Left lobe of liver (tissue), 2 donors: ENCODE measurements at regions not wholly inside any gene's neighbourhood (a gene's known extent, or its start where the extent isn't known, plus 50 kb on each side); places are given as distances from the start of the nearest gene placed in this dataset.
A peak's percentile ranks its signal among the peaks of the same experiment; 100 is the strongest.

Experiments used
- ATAC-seq: fragments of 200-7000 bp; cut with Tn5 transposase; one replicate; pipeline ENCODE4 v1.9.1; 2020; ENCODE audit warnings: mild to moderate bottlenecking, moderate library complexity
- DNase-seq: peaks from one replicate; pipeline ENCODE4 v3.0.0-alpha.2; 2020; ENCODE audit warnings: low spot score
- donor health status: DM: no; HTN: no; CAD: no; lungs with moderate emphysema.
- donor health status: DM: no; HTN: yes; CAD: no.

DNA sequence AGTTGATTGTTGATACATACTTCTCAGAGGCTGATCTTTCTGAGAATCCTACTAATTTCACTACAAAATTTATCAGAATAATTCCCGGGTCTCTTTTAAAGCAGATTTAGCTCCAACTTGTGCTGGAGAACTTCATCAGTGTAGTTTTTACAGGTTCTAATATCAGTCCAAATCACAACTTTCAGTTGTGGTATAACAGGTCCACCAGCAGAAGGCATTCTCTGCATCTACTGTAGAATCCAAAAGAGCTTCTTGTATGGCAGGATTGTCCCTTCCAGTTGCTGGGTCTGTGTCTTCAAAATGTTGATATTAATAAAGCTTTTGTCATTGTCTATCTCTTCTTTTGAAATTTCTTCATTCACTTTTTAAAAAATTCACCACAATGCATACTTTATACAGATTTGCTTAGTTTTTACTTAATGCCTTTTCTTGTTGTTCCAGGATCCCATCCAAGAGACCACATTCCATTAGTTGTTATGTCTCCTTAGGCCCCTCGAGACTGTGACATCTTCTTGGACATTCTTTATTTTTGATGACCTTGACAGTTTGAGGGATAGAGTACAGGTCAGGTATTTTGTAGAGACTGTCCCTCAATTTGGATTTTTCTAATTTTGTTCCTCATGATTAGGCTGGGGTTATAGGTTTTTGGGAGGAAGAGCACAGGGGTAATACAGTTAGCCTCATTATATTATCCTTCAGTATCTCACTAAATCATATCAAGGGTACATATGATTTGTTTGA, 490.5 kb upstream of the MEX3C start:
- ATAC-seq (peak; percentile 37), DNase-seq (no peak)

DNA sequence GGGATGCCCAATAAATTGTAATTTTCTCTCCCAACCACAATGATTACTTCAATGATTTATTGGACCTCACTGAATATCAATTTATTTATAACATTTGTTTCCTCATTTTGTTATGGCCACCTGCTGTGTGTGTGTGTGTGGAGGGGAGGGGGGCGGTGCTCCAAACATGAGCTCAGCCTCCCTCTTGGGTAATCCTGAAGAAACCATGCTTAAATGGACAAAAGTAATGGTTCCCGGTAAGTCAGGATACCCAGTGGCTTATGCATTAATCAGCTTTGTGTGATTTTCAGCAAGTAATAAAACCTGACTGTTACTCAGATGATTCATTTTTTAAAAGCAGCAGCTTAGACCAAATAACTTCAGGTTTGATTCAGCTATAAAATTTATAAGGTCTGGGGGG, 495.1 kb upstream of the MEX3C start:
- DNase-seq: no peak
- no peak for ATAC-seq

DNA sequence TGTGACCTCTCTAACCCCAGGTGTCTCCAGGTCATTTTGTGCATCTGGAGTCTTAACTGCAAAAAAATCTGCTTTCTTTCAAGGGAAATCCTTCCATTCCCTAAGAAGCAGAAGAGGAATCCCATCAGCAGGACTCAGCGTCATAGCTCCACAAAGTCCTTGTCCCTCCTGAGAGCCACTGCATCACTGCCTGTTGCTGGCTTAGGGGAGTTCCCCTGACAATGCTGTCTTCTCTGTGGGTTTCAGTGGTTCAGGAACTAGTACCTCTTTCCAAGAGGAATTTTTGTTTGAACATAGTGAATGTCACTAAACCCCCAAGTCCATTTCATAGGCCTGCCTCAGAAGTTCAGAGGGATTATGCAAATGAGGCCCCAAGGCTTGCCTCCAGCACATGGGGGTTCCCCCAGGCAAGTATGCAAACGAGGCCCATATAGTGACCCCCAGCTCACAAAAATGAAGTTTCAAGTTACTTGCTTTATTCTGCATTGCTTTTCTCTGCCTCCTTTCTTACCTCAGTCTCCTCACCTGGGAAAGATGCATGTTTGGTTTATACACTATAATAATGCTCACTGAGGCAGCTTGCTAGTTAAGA, 513.9 kb upstream of the MEX3C start:
- DNase-seq (no peak), ATAC-seq (no peak)

DNA sequence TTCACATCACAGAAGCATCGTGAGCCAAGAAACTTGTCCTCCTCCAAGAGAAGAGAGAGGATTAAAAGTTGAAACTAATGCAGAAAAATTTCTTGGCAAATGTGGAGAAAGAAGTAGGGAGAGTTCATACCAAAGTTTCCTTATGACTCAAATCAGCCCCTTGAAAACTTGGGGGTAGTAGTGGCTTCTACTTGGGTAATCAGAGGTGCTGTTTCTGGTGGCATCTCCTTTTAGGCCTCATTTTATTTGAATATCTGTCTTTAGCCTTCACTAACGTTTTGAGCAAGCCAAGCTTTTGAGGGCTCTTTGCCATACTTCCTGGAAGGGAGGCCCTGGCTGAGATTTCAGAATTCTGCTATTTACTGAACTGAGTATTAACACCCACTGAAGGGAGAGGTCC, 515.3 kb upstream of the MEX3C start:
- ATAC-seq (no peak), DNase-seq (no peak)

DNA sequence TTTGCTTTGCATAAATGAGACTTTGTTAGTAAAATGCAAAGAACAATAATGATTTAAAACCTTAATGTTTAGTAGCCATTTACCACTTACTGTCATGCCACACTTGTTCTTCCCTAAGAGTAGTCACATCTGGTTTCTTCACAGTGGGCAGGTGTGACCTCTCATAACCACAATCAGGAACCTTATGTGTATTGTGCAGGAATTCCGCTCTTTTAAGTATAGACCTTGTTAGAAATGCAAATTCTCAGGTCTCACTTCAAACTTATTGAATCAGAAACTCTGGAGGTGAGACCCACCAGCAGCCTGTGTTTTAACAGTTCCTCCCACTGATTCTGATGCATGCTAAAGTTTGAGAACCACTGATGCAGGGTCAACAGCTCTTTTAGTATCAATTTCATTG, 518.8 kb upstream of the MEX3C start:
- ATAC-seq (no peak), DNase-seq (no peak)

DNA sequence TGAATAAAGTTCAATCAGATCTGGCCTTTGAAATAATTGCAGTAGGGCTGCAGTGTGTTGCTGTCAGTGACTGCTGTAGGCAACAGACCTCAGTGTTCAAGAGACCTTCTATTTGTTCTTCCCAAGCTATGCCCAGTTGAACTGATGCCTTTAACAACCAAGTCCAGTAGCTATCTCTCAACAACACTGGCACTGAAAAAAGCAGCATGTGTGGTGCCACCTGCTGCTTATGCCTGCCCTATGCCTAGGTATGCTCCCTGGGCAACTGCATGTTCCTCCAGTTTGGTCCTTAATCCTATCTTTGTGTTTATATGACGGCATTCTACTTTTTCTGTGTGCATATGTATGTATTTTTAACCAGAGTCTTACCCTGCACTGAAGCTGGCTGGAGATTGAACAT, 523.9 kb upstream of the MEX3C start:
- DNase-seq (no peak), ATAC-seq (no peak)

DNA sequence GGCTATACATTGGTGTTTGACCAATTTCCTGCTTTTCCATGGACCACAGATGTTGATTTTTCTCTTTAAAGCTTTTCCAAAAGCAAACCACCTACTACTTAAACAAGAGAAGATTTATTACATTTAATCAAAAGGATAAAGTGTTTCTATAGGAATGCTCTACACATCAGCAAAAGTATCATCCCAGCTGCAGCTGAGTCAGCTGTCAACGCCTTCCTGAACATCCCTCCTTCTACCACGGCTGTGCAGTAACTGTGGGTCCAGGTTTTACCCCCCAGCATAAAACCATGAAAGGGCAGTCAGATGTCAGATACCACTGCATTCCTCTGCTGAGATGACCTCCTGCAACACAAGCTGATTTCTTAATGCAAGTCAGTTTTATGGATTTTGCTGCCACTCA, 524.5 kb upstream of the MEX3C start:
- no peak for ATAC-seq
- no peak for DNase-seq

DNA sequence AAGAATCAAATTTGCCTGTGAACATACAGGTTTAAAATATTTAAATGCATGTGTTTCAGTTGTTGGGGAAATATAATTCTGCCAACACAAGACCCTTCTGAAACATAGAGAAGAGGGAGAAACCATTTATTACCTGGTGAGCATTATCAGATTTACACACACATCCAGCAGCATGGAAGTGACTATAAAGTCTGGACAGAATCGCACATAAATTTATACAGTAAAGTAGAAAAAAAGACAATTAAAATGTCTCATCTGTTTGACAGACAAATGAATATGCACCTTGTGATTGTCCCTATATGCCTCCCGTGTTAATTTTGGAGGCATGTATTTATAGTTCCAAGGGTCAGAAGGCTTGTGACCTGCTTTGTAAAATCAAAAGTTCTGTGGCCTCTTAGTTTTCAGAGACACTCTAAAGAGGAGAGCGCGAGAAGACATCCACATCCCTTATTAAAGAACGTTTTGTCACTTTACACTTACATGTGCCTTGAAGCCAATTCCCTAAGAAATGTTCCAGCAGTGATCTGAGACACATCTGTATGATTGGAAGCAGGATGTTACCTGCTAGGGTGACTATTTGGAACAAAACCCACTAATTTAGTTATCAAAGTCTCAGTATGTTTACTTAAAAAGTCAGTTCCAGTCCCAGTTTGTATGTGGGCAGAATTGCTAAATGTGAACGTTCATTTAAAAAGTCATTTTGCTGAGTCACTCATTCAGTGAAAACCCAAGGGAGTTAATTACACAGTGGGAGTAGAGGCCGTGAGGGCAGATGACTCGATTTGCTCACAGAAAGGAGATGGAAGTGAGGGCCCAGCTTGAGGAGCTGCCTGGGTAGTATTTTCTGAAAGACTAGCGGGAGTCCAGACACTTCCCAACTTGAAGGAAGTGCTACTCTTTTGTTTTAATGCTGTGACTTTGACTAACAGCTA, 527.6 kb upstream of the MEX3C start:
- DNase-seq (no peak), ATAC-seq (peak; percentile 83)

DNA sequence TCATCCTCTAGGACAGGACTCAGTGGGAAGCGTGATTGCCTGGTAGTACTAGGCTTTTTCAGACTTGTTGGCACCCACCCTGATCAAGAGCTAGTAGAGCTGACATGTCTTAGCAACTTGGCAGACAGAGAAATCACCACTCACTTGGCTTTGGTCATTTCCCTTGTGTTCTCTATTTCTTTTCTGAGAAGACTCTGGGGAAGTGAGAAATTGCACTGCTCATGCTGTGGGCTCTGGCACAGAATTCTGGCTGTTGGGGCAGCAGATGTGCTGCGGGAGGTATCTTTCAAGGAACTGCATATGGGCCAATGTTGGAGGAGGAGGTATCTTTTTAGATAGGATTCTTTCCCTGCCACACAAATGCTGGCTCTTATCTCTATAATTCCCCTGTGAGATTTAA, 529.1 kb upstream of the MEX3C start:
- no peak for ATAC-seq
- no peak for DNase-seq

DNA sequence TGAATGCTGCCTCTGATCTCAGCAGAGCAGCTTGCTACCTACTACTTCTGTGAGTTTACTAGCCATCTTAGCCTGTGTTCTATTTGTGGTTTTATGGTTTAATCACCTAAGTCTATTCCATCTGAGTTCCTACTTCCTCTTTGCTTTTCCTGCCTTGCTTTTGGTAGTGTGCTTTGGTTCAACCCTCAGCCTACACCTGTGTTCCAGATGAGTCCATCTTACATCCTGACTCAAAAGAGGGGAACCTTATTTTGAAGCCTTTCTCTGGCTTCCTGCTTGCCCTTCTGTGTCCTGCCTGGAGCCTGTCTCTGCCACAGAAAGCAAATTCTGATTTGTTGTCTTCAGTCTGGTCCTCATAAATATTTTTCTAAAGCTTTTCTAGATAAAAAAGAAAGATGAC, 530.3 kb upstream of the MEX3C start:
- ATAC-seq (no peak), DNase-seq (no peak)

DNA sequence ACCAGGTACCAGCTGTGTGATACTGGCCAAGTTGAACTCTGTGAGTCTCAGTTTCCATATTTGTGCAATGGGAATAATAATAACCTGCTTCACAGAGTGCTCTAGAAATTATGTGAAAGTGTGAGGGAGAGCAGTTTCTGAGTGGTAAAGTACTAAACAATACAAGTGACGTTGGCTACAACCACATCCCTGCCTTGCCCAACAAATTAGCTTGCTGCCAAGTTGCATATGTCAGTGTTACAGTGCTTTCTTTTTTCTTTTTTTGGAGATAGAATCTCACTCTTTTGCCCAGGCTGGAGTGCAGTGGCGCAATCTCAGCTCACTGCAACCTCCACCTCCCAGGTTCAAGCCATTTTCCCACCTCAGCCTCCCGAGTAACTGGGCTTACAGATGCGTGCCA, 533.6 kb upstream of the MEX3C start:
- no peak for DNase-seq
- ATAC-seq: no peak

DNA sequence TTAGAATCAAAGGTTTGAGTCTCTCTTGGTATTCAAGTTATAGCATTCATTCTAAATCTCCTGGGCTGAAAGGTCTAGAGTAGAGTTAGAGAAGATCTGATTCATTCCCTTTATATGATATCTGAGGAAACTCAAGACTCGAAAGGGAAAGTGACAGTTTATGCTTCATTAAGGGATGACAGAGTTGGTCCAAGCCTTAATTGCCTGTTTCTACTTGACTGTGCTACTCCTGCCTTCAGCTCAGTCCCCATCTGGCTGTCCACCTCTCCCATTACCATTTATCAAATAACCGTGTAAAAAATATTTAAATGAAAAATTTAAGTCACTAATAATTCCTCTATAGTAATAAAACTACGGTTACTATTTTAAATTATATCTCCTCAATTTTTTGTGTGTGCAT, 537.1 kb upstream of the MEX3C start:
- no peak for DNase-seq
- ATAC-seq: no peak

DNA sequence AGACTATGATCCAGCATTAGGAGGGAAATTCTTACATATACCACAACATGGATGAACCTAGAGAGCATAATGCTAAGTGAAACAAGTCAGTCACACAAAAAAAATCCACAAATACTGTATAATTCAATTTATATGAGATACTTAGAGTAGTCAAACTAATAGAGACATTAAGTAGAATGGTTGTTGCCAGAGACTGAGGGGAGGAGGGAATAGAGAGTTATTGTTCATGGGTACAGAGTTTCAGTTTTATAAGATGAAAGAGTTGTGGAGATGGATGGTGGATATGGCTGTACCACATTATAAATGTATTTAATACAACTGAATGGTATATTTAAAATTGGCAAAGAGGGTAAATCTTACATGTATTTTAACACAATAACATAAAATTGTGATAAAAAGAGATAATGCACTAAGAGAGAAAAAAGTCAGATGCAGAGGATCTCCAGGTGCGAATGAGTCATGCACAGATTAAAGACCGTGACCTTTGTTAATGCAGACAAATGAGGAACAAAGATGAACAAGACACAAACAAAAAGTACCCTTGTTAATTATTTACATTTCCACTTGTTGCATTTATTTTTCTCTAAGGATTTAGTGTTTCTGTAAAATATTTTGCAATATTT, 541.7 kb upstream of the MEX3C start:
- DNase-seq: no peak
- ATAC-seq: no peak

DNA sequence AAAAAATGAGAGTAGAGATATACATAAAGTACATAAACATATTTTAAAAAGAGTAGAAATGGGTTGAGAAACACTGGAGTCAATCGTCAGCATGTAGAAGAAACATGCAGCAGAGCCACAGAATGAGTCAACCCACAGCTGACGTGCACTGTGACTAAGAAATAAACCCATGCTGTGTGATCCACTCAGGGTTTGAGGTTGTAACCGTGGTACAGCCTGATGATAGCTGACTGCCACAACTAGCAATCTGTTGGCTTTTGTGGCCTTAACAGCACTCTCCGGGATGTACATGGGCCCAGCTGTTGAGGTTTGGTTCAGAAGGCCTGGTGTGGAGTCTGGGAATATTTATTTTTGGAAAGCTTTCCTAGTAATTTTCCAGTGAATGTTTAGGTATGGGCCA, 554.4 kb upstream of the MEX3C start:
- DNase-seq (no peak), ATAC-seq (no peak)

DNA sequence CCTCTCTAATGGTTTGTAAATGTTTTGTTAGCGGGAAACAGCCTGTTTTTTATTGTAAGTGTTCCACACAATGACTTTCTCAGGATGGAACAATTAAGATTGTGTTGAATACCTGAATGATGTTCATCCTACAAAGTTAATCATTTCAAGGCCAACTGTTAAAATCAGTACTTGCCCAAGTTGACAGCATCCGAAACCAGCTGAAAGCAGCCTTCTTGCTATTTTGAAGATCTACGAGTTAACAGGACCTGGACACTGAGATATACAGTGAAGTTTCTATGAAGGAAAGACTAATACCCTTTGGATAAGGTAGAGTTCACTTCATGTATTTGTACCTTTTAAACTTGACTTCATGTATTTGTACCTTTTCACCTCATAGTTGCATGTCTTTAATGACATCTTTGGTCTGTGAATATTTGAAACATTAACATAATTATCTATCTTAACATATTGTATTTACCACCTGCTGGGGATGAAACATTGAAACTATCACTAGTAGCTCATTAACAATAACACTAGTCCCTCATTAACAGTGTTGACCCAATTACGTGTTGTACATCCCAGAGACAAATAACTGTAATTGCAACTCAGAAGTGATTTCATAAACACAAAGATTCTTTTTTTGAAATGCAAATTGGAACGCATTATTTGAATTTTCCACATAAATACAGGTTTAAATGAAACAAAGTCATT, 556.0 kb upstream of the MEX3C start:
- DNase-seq: no peak
- no peak for ATAC-seq

DNA sequence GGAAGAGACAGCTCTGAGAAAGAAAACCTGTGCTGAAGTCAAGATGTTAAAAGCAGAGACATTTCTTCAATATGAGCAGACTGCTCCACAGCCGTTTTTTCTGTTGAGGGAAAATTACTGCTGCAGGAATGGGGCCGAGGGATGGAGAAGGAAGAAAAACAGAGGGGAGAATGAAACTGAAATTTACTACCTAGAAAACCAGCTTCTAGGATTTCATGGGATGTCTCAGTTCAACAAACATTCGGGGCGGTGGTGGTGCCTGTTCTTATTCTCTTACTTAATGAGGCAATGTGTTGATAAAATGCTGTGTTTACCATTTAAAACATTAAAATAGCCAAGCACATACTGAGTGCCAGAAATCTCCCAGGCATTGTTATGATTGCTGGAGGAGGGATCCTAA, 557.1 kb upstream of the MEX3C start:
- DNase-seq: no peak

DNA sequence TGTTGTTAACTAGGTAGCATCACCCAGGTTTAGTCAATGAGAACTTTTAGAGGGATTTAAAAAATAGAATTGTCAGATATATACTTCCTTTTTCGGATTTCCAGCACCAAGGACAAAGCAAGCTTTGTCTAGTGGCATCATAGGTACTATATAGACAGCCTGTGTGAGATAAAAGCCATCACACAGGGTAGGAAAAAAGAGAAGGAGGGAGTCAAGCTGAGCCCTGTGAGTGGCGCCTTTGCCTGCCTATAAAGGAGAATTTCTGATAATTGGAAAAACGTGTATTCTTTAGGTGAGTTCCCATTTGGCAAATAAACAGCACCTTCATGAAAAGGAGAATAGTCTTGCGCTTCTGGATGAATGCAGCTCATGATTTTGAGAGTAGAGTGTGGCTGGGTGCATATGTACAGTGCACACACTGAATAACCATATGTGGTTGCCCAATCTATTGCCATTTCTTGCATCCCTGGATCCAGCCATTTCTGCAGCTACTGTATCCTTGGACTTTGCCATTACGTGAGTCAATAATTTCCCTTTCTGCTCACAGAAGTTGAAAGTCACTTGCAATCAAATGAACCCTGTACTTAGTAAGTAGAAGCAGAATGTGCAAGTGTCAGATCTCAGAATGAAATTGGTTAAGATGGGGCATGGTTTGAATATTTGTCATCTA, 559.9 kb upstream of the MEX3C start:
- no peak for DNase-seq
- ATAC-seq: no peak

More for the DNA sequence above, 557.1 kb upstream of the MEX3C start:
- ATAC-seq: no peak

DNA sequence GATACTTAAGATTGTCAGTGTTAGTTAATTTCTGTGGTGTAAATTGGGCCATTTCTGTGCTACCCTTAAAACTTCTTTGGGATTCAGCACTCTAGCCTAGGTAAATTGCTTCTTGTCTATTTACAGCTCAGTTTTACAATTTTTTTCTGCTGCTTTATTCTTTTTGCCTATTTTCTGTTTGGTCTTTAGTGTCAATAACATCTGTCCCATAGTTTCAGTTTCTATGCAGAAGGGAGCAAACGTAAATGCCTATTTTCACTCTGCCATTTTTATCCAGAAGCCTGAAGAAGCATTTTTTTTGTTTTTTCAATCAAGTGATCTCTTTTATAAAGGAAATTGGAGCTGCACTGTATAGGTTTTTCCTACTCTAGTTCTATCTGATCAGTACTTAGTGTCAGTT, 564.9 kb upstream of the MEX3C start:
- no peak for ATAC-seq
- no peak for DNase-seq

DNA sequence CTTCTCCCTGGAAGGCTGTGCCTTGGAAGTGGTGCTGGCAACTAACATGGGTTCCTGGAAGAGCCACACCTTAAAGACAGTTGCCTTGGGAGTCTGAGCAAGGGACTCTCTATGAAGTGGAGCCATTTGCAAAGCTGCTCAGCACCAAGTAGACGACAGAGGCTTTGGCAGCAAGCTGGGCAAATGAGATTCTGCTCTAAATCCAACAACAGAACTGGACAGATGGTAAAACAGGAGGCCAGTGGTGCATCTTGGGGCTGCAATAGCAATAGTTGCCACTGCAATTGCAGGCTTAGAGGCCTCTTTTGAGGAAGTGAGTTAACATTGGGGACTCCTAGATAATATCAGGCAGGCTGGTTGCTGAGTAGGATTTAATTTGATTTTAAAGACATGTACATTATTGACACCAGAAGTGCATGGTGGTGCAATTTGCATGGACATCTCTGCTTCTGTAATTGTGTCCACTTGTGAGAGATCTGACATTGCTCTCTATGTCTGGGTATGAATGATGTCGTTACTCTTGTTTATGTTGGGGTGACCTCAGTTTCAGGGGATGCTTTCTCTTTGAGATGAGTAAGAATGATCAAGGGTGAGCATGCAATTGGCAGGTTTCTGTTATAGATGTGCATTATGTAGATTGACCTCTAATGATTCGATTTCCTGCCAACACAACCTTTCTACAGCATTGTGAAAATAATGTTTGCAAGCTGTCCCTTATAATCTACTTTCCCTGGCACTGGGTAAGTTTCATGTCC, 568.3 kb upstream of the MEX3C start:
- no peak for ATAC-seq
- no peak for DNase-seq

DNA sequence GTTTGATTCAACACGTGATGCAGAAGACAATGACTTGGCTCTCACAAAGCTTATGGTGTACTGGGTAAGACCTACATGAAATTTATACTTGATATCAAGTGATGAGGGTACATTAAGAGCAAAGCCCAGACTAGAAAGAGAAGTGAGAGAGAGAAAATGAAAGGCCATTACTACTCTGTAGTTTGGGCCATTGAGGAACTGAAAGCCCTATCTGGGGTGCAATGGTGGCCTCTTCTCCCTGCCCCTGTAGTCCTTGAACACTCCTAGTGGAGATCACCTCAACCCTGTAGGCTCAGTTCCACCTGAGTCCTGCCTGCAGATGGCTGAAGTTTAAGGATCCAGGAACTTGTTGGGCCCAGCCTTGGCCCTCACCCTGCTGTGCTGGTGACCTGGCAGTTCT, 569.8 kb upstream of the MEX3C start:
- DNase-seq: no peak
- ATAC-seq: no peak
